SH-SY5Y (cell line): ENCODE measurements at regions not wholly inside any gene's neighbourhood (a gene's known extent, or its start where the extent isn't known, plus 50 kb on each side); places are given as distances from the start of the nearest gene placed in this dataset.

Experiments
- GATA2 ChIP-seq: IDR thresholded peaks from 2 replicates; pipeline ENCODE4 v1.6.1; 2011; ENCODE audit warnings: mild to moderate bottlenecking, low read depth, low read length
- GATA3 ChIP-seq: IDR thresholded peaks from 2 replicates; pipeline ENCODE4 v1.6.1; 2011; ENCODE audit warnings: low read depth, mild to moderate bottlenecking, low read length, moderate library complexity

DNA sequence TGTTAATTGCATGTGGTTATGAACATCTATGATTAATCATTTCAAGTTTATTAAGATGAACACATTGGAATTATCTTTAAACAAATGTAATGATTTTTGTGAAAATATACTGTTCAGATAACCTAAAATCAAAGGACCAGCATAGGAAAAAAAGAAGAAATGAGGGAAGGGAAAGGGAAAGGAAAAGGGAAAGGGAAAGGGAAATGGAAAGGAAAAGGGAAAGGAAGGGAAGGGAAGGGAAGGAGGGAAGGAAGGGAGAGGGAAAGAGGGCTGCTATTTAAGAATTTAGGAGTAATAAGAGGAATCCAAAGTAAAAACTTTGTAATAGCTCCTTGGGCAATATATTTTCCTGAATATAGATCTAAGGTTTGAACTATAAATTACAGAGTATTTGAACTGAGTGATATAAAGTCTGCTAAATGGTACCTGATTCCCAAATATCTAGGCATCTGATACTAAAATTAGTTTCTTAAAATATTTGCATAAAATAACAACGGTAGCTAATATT is 726.3 kb downstream of the EPHA4 start:
- TF ChIP-seq GATA3 (no peak), GATA2 (no peak)

GRCh38 chr2:220847006-220847405 is 725.1 kb downstream of the EPHA4 start:
- TF ChIP-seq GATA3: no peak
- no peak for TF ChIP-seq GATA2

DNA sequence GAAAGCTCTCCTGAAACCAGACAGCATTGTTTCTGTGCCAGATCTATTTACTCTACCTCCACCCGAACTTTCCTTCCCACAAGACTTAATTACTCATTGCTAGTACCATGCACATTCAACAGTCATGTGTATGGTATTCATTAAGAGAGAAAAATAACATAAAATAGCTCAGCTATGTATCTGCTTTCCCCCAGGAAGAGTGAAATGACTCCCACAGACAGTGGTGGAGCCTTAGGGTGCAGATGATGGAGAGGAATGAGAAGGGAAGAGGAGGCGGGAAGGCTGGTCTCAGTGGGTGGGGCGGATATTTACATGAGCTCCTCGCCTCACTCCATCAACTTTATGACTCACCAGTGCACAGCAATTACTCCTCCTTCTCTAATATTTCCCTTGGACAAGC is 724.5 kb downstream of the EPHA4 start:
- TF ChIP-seq GATA3 (no peak), GATA2 (no peak)

DNA sequence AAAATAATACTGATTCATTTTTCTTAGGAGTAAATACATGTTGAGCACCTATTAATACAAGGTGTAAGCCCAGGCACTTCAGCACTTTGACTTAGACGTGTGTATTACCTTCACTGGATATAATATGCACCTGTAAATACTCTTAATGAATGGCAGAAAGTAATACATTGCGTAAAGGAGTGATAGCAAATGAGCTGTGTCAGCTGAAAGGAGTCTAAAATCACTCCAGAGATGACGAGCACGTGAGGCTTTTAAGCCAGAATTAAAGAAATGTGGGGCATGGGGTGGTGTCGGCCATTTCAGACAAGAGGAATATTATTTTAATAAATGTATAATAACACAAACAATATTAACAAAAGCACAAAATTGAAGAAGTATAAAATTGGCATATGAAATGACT is 722.7 kb downstream of the EPHA4 start:
- TF ChIP-seq GATA2 (no peak), GATA3 (no peak)

DNA sequence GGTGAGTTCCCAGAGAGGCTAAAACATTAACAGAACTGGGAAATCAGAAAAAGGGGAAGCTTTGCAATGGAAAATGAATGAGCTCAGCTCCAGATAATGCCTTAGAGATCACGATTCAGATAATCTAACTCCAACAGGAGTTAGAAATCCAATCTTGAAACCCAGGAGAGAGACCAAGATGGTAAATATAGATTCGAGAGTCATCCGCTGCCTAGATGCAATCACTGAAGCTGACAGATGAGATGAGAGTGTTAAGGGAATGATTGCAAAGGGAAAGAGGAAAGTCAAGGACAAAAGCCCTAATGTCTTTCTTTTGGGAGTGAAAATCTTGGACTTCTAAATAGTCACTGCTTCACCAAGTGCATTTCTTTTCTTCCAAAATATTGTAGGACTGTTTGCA is 722.0 kb downstream of the EPHA4 start:
- TF ChIP-seq GATA3 (no peak), GATA2 (no peak)

GRCh38 chr2:220855296-220855695 is 716.8 kb downstream of the EPHA4 start:
- TF ChIP-seq GATA3: no peak
- no peak for TF ChIP-seq GATA2

DNA sequence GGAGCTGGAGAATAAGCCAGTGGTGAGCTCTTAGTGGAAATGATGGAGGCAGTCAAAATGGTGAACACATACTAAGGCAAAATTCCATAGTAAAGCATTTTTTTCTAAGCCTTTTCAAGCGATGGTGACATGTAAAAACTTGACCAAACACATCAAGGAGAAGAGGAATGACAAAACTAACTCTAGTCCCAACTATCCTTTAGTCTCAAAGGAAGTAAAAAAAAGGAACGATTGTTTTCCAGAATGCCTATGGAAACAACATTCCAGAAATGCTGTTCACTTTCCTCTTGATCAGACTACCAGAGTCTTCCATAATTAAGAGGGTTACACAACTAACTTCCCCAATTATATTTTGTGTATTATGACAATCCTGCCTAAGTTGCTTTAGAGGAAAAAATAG is 715.6 kb downstream of the EPHA4 start:
- TF ChIP-seq GATA3 (no peak), GATA2 (no peak)

- no peak for TF ChIP-seq GATA3
- no peak for TF ChIP-seq GATA2
Measured at GRCh38 chr2:220857368-220857767, 714.7 kb downstream of the EPHA4 start.

GRCh38 chr2:220858101-220858500 is 714.0 kb downstream of the EPHA4 start:
- TF ChIP-seq GATA2: no peak
- no peak for TF ChIP-seq GATA3

DNA sequence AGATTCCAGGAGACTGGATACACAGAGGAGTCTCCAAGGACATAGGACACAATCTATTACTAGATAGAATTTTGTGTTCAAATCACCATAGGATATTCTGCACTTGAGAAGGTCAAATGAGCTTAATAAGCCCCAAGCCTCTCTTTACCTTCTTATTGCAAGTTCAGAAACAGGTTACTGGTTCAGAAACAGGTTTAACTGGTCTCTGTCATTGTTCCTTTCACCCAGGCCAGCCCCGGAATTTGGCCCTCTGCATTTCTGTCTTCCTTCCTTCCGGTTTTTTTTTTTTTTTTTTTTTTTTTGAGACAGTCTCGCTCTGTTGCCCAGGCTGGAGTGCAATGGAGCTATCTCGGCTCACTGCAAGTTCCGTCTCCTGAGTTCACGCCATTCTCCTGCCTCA is 700.2 kb downstream of the EPHA4 start:
- TF ChIP-seq GATA2 (no peak), GATA3 (no peak)

- TF ChIP-seq GATA3 (no peak), GATA2 (no peak)
Measured at GRCh38 chr2:220876080-220876824, 695.9 kb downstream of the EPHA4 start.

DNA sequence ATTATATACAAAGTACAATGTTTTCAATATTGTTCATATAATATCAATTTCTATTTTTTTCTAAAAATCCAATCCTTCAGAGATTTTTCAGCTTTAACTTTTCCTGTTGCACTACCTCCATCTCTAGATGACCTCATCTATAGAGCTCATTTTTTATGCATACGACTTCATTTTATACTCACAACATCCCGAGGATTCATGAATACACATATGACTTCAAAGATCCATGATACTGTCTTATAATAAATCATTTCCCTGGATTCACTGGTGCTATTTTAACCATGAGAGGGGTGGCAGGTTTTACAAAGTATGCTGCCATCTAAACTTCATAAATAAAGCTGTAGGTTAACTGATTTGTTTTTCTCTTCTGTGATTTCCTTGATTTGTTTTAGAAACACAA is 694.6 kb downstream of the EPHA4 start:
- no peak for TF ChIP-seq GATA2

- TF ChIP-seq GATA2: no peak
- TF ChIP-seq GATA3: no peak
Measured at GRCh38 chr2:220877897-220878296, 694.2 kb downstream of the EPHA4 start.

- TF ChIP-seq GATA3 (no peak), GATA2 (no peak)
Measured at GRCh38 chr2:220880623-220881596, 691.2 kb downstream of the EPHA4 start.
